GM18907 (cell line): ENCODE measurements at regions not wholly inside any gene's neighbourhood (a gene's known extent, or its start where the extent isn't known, plus 50 kb on each side); places are given as distances from the start of the nearest gene placed in this dataset.

Experiments used
- ATAC-seq: cut with Tn5 transposase; IDR thresholded peaks from one replicate; pipeline ENCODE4 v1.9.1; 2021; ENCODE audit warnings: mild to moderate bottlenecking, moderate library complexity; ENCODE audit not compliant: unreplicated experiment

DNA sequence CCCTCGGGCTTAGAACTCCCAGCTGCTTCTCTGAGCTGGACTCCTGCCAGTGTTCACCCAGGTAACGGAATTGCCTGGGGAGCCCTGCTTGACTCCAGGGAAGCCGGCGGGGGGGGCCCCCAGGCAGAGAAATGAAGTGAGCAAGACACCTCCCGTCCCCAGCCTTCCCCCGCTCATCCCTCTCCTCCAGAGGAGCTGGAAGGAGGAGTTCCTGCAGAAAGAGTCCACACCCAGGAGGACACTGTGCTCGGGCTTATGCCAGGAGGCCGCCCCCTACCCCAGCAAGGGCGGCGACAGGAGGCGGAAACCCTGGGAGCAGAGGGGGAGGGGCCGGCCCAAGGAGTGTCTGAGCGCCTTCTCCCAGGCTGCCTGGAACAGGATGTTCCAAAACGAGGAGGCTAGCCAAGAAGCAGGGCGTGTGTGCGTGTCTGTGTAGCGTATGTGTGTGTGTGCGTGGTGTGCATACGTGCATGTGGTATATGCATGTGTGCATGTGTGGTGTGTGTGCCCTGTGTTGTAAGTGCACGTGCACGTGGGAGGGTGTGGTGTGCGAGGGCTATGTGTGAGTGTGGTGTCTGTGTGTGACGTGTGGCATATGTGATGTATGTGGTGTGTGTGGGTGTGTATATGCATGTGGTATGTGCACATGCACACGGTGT lies 511.3 kb downstream of the SHQ1 start:
- no peak for ATAC-seq

DNA sequence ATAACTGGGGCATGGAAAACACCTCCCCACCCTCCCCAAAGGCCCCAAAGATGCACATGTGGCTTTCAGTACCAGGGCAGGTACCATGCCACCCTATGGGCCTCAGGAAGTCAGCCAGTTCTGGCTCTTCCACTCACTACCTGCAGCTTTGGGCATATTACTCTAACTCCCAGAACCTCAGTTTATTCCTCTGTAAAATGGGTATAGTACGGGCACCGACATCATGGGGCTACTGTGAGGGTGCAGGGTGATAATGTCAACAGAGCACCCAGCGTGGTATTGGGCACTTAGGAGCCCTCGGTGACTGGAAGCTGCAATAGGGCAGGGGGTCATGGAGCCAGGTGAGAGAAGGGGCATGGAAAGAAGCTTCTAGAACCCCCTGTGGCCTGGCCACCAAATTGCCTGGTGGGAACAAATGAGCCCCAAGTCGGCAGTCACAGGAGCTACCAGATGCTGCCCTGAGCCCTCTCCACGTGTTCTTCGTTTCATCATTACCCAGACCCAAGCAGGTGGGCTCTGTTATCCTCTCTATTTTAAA lies 512.1 kb downstream of the SHQ1 start:
- no peak for ATAC-seq

DNA sequence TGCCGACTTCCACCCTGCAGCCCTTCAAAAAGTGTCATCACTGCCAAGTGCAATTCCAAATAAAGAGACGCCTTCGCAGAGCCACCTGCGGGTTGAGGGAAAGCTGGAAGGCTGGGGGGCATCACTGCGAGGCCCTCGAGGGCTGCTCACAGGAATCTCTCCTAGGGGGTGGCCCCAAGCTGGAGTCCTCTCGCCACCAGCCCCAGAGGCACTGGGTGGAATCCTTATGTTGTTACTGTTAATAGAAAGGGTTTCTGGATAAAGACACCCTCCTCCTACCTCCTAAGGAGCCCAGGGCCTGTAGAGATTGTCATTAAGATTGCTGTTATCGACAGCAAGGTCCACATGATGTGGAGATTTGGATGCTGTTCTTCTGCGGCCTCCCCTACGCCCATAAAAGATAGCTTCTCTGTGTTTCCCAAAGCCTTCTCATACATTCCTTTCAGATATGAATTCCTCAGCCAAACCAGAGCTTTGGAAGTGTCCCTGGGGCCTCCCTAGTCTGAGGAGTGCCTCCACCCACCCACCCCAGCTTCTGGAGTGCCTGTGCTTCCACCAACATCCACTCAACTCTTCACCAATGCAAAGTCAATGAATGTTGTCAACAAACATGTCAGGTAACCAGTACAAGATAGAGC lies 512.7 kb downstream of the SHQ1 start:
- no peak for ATAC-seq

DNA sequence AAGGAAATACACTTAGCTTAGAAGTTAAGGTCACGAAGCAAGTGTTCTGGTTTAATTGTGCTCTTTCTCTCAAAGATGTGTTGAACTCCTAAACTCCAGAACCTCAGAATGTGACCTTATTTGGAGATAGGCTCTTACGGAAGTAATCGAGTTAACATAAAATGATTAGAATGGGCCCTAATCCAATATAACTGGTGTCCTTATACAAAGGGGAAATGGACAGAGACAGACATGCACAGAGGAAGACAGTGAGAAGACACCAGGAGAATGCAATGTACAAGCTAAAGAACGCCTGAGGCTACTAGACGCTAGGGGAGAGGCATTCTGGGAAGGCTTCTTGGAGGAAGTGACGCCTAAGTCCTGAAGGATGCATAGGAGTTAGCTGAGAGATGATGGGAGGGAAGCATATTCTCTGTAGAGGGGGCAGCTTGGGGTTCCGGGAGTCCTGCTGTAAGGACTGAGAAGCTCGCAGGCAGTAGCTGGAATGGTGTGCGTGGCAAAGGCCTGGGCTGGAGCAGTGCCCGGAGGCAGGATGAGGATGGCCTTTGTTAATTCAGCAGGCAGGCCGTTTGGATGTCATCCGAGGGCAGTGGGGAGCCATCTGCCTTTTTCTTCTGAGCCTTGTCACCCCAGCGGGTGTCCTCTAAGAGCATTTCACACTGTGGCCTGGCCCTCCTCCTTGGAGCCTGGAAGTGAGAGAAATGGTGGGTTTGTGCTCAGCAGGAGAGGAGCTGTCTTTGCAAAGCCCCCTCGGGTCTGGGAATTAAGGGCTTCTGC lies 513.4 kb downstream of the SHQ1 start:
- ATAC-seq = no peak

DNA sequence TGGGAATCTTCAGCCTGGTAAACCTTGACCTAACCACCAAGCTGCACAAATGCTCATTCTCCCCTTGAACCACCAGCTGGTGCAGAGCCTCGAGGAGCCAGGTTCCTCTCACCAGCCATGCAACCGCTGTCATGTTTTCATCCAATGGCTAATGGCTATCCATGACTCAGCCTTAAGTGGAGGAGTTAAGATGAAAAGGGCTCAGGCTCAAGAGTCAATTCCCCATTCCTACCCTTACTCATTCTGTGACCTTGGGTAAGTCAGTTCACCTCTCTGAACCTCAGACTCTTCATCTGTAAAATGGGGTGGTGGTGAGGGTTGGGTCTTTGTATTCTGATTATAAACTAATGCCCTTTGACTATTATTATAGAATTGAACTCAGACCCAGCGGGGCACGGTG lies 515.6 kb downstream of the SHQ1 start:
- ATAC-seq = no peak

DNA sequence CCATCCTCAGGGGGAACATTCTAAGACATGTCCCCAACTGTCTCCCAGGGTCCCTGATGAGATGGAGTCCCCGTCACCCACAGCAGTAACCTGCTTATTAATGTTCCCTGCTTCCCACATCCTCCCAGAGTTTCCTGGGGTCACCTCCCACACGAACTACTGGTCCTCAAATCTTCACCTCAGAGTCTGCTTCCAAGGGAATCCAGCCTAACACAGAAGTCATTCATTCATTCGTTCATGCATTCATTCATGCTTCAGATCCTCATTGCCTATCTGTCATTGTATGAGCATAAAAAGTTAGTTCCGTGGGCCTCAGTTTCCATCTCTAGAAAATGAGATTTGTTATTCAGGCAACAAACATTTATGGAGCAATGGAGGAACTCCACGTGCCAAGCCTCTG lies 516.2 kb downstream of the SHQ1 start:
- no peak for ATAC-seq

DNA sequence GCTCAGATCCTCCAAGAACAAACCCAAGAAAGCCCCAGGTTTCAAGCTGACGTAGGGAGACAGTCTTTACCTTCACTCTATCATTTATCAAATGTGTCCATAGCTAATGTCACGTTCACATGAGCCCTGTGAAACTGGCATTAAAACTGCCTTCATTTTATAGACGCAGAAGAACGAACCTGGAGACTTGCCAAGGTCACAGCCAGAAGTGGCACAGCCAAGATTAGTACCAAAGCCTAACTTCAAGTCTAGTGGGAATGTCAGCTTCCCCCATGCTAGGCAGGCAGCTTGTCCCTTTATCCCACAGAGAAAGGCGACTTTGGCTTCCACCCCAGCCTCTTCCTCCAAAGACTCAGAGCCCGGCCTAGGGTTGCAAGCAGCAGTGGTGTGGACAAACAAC lies 517.2 kb downstream of the SHQ1 start:
- ATAC-seq = no peak

DNA sequence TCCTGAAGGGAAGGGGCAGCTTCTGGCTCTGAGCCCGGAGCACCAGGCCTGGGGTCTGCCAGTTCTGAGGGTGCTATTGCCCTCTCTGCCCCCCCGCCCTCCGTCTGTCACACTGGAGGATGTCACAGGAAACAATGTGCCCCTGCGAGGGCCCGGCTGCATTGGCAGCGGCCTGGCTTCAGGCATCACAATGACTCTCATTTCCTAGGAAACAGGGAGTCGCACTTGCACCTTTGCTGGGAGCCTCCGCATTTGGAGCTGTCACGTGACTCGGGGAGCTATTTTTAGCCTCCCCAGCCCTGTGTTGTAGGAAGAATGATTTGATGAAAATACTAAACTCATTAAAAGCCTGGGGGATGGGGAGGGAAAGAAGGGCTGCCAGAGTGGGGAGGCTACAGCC lies 518.9 kb downstream of the SHQ1 start:
- no peak for ATAC-seq

DNA sequence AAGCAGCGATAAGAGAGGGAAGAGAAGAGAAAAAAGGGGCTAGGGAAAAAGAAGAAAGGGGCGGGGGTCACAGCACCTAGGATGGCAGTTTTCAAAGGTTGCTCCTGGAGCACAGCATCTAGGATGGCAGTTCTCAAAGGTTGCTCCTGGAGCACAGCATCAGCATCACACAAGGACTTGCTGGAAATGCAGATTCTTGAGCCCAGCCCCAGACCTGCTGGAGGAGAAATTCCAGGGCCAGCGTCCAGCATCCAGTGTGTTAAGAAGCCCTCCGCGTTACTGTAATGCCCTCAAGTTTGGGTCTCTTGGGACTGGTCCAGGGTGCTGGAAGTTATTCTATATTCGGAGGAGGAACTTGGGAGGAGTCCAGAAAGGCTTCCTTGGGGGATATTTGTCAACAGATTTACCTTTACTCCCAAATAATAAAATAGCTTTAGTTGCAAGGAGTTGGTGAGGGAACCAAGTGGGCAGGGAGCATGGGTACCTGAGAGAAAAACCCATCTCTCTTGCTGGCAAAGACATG lies 519.4 kb downstream of the SHQ1 start:
- no peak for ATAC-seq

DNA sequence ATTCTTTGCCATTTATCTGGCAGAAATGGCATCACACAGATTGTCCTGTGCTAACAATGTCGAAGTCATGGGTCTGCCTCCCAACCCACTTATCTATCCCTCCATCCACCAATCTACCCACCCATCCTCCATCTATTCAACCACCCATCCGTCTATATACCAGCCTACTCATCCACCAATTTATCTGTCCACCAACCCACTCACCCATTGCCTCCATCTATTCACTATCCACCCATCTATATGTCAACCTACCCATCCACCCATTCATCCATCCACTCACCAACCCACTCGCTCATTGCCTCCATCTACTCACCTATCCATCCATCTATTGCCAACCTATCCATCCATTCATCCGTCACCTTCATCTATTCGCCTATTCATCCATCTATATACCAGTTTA lies 521.2 kb downstream of the SHQ1 start:
- ATAC-seq = no peak

DNA sequence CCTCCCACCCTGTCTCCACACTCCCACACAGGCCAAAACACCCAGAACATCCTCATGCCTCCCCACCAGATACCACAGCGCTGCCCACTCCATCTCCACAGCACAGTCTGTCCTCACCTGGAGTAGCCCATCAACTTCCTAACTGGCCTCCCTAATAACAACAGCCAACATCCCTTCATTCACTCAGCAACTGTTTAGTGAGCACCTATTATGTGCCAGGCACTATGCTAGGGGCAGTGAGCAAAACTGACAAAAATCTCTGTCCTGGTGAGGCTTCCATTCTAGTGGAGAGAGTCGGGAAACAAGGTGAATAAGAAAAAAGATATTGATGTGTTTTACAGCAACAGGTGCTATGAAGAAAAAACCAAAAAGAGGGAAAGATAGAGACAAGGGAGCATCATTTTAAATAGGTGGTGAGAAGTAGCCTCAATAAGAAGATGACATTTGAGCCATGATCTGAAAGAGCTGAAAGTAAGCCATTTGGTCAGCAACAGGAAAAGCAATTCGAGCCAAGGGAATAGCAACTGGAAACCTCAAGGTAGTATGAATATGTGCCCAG lies 523.9 kb downstream of the SHQ1 start:
- ATAC-seq = no peak

DNA sequence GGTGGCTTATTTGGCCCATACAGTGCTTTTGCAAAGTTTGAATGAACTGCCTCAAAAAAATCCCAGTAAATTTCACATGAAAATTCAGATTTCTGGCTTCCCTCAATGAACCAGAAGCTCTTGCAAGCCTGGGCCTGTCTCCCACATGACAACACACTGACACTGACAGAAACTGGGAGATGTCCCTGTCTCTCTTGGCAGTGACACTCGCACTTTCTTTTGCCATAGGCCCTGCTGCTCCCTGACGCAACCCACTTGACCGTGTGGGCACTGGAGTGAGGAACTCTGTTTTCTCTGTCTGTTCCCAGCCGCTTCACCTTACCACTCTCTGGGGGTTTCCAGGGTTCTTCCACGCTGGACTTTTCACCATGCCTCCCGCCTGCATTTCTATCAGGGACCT lies 524.5 kb downstream of the SHQ1 start:
- ATAC-seq = no peak

DNA sequence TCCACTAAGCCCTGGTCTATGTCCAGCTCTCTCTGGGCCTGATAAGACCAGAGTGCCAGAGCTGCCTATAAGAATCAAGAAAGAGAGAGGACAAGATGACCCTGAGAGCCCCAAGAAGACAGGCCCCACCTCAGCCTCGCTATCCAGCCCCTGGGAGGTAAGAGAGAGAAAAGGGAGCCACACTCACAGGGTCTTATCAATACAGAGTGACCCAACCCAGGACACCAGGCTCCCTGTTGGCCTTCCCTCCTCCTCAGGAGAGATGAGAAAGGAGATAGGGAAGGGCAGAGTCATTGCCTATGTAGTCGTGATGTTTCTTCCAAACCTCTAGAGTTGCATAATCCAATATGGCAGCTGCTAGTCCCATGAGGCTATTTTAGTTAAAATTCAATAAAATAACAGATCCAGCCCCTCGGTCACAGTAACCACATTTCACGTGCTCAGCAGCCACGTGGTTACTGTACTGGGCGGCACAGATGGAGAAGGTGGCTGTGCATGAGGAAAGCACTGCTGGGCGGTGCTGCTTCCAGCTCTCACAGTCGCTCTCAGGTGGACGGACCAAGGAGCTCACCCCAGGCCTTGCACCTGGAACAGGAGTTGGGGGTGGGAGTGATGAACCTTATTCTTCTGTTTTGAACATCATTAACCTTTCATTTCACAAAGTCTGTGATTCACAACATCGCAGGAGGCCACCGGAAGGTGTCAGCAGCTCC lies 525.8 kb downstream of the SHQ1 start:
- no peak for ATAC-seq

DNA sequence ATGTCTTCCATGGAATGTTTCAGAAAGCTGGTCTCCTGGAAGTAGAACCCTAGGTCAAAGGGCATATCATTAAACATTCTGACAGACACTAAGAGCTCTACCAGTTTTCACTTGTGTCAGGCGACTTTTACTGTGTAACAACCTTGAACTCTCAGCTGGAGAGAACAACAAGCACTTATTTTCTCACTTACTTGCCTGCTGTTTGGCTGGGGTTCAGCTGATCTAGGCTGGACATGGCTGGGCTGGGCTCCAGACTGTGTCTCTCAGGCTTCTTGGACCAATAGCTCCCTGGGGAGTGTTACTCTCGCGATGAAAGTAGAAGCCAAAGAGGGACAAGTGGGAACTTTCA lies 527.3 kb downstream of the SHQ1 start:
- ATAC-seq = no peak

DNA sequence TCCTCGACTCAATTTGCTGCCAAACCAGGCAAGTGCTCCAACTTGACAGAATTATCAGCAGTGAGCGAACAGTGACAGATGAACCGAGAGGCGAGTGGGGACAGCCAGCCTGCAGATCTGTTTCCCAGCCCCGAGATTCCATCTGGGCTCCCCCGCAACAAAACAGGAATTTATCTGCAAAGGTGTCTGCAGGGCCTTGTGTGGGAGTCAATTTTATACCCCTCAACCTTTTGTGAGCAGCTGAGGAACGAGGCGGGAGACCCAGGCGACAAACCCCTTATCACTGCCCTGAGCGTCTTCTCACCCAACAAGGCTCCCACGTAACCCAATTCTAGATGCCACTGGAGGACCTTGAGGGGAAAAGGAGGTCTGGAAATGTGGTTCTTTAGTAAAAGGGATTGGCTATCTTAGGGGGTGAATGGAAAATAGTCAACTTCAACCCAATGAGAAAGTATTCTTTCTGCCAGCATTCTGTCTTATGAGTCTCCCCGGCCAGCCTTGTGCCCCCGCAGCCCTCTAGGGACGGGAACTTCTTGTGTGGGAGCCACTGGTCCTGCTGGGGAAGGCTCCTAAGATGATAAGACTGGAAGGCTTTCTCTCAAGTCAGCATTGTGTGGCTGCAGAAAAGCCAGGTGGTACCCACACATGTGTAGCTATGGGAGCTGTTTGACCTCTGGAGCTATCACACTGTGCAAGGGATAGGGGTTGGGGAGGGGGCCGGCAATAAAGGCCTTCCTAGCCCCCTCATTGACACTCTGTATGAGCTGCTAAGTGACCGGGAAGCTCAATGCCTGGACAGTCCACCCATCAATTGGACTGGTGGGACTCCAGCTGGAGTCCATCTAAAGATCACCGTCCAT lies 527.9 kb downstream of the SHQ1 start:
- ATAC-seq = no peak

DNA sequence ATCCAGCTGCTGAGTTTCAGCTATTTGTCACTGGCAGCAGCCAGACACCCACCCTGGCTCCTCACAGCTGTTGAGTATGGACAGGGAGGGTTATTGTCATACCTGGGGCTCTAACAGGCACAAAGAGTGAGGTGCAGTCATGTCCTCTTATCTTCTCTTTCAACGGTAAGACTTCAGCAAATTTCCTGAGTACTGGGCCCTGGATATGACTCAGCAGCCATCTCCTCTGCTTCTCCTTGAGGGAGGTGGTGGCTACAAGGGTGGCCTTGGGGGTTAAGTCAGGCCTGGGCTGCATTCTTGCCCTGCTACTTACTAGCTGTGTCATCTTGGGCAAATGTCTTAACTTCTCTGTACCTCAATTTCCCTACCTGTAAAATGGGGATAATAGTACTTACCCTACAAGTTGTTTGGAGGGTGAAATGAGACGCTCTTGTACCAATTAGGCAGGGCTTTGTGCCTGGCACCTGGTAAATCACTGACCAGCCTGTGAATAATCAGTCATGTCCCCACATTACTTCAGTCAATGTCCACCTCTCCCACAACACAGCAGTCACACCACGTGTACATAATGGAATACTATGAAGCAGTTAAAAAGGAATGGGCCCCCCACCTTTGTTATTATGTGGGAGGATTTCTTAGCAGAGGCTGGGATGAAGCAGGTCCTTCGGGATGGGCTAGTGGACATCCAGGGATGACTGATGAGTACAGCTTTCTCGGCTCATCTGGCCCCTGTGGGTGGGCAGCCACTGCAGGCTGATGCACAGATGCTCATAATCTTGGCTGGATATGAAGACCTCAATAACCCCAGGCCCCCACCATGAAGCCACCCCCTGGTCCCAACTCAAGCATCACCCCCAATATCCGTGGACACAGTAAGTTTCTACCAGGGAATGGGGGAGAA lies 528.8 kb downstream of the SHQ1 start:
- ATAC-seq = no peak

DNA sequence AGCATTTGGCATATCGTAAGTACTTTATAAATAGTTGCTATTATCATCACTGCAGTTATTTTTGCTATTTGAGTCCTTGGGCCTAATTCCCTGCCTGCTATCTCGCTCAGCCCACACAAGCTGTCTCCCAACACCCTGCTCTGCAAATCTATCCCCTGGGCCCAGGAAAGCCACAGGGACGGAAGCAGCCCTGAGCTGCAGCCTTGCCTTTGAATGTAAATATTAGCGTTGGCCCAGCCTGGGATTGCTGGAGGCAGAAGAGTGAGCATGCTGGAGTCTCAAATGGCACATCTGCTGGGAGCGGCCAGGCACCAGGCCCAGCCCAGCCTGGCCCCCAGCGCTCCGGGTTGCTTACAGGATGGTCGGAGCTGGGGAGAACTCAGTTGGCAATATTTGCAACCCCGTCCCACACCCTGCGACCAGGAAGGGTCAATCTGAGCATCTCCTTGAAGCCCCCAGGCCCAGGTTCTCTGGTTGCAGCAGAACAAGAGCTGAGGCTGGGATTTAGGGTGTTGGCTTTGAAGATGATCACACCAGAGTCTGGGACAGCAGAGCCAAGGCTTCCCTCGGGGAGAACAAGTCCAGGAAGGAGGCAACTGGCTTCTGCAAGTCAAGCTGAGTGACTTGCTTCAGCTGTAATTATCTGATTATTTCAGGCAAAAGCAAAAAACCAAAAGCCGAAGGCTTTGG lies 529.6 kb downstream of the SHQ1 start:
- no peak for ATAC-seq

DNA sequence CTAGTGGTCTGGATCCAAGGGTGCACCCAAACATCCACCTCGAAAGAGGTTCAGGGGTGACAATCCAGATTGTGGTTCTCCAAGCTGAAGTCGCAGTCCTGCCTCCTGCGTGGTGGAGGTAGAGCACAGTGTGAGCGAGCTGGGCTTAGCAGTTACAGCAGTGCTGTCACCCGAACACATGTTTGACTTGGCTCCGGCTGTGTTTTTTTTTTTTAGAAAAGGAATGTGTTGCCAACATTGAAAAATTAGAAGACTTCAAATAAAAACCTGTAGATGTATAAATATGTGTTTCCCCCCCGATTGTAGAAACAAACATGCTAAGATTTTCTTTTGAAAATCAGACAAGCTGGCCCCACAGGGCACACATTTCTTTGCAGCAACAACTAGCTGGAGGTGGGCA lies 530.8 kb downstream of the SHQ1 start:
- no peak for ATAC-seq
